Kidney (tissue), 13 donors: ENCODE measurements at regions not wholly inside any gene's neighbourhood (a gene's known extent, or its start where the extent isn't known, plus 50 kb on each side); places are given as distances from the start of the nearest gene placed in this dataset.
"Not testable (repeated sequence)": the region's sequence is repeated elsewhere in the genome, so short reads cannot be mapped to it uniquely, and the experiment has no call there.

Source experiments
- DNase-seq, 5 donors: peaks; one replicate each; pipeline ENCODE4 v3.0.0-alpha.2; 2013 to 2020
- FAIRE-seq: peaks from 2 replicates; lab custom pipeline; 2012; peaks lifted over from hg19 to GRCh38; lab: Jason Lieb, UNC
- H3K27ac ChIP-seq, 2 donors: one replicate each; pipeline ENCODE4 v1.7.0; 2013; ENCODE audit warnings: low read depth in 2 of 2, low read length in 2 of 2, inconsistent platforms in 1 of 2
- H3K27me3 ChIP-seq: one replicate; pipeline ENCODE4 v1.7.1; 2013; ENCODE audit warnings: low read length, inconsistent platforms; ENCODE audit not compliant: control insufficient read depth, insufficient read depth
- H3K36me3 ChIP-seq, 3 donors: one replicate each; pipeline versions ENCODE4 v1.7.0 to v1.7.1; 2013; ENCODE audit warnings: low read length in 3 of 3, control low read depth in 1 of 3, inconsistent platforms in 1 of 3; ENCODE audit not compliant: insufficient read depth in 3 of 3, control insufficient read depth in 2 of 3
- H3K4me1 ChIP-seq, 3 donors: one replicate each; pipeline versions ENCODE4 v1.7.0 to v1.7.1; 2013; ENCODE audit warnings: low read length in 3 of 3, inconsistent platforms in 1 of 3, low read depth in 1 of 3; ENCODE audit not compliant: control insufficient read depth in 2 of 3, insufficient read depth in 2 of 3
- H3K4me3 ChIP-seq, 3 donors: one replicate each; pipeline versions ENCODE4 v1.7.0 to v1.8.1; 2013; ENCODE audit warnings: low read length in 3 of 3, control low read depth in 1 of 3, inconsistent platforms in 1 of 3
- H3K9ac ChIP-seq, 3 donors: one replicate each; pipeline versions ENCODE4 v1.7.0 to v1.7.1; 2013; ENCODE audit warnings: low read length in 3 of 3, control low read depth in 1 of 3, inconsistent platforms in 1 of 3
- H3K9me3 ChIP-seq, 3 donors: one replicate each; pipeline versions ENCODE4 v1.7.0 to v1.7.1; 2013; ENCODE audit warnings: low read length in 3 of 3, control low read depth in 1 of 3, inconsistent platforms in 1 of 3; ENCODE audit not compliant: control insufficient read depth in 2 of 3, insufficient read depth in 1 of 3
- CTCF ChIP-seq: IDR thresholded peaks from 3 replicates; pipeline ENCODE4 v1.5.1; 2012; ENCODE audit warnings: mild to moderate bottlenecking, moderate library complexity, borderline replicate concordance; ENCODE audit not compliant: insufficient read depth; ENCODE audit errors: extremely low read depth
- intact Hi-C: fragments of 100-400 bp; cut with DNase I; formaldehyde crosslinking; loops from one replicate; pipeline ENCODE4 v1.11.1; 2022
- donor health status: control.
- donor health status: control.
- donor health status: control.
- donor health status: control.
- donor health status: control.
- donor health status: DM: yes; HTN: yes; CAD: no.
- donor health status: Normal renal cell carcinoma (clear cell type).

DNA sequence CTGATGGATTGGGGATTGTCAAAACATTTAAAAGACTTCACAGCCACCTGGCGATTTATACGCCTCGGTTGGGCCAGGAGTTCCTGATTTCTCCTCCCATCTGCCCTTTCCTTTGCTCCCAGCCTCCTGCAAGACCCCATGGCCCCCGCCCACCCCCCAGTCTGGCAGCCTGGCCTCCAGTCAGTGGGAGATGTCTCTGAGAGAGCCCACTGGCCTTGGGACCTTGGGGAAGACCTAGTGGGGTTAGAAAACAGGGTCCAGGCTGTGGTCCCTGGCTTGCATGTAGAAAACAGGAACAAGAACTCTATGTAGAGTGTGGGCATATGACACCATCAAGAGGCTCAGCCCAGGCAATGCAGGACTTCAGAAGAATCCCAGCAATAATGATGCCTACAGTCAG lies 209.4 kb upstream of the C16orf82 start:
- Histone ChIP-seq H3K36me3 (no peaks in the 10 kb centered on the region), H3K9me3 (peaks cover 0 to 11% (median 0%) of the 10 kb centered on the region in 3 donors), H3K4me1 (no peaks in the 10 kb centered on the region), H3K9ac (no peak overlapping the region), H3K4me3 (no peak overlapping the region), H3K27me3 (no peaks in the 10 kb centered on the region), H3K27ac (no peak overlapping the region)
- FAIRE-seq (no peak), DNase-seq (no peak)
- no peak for TF ChIP-seq CTCF
- intact Hi-C loops, result no loop called here

DNA sequence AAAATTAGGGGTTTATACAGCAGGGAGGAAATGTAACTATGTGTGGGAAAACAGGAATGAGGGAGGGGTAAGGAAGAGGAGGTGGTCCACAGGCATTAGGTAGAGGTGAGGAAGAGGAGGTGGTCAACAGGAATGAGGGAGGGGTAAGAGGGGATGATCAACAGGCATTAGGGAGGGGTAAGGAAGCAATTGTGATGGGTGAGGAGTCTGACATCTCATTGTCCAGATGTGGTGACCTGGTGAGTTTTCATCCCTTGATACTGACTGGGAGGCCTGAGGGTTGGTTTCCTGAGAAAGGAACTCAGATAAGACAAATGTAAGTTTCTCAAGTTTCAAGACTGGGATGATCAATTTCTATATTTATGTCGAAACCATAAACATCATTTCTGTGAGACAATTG lies 206.2 kb upstream of the C16orf82 start:
- no peak for DNase-seq
- intact Hi-C loops, result no loop called here
- Histone ChIP-seq H3K27ac (no peak overlapping the region), H3K36me3 (no peaks in the 10 kb centered on the region), H3K4me1 (no peaks in the 10 kb centered on the region), H3K9ac (no peak overlapping the region), H3K4me3 (no peak overlapping the region), H3K27me3 (no peaks in the 10 kb centered on the region), H3K9me3 (peaks cover 0 to 11% (median 0%) of the 10 kb centered on the region in 3 donors)
- TF ChIP-seq CTCF, result no peak
- no peak for FAIRE-seq

DNA sequence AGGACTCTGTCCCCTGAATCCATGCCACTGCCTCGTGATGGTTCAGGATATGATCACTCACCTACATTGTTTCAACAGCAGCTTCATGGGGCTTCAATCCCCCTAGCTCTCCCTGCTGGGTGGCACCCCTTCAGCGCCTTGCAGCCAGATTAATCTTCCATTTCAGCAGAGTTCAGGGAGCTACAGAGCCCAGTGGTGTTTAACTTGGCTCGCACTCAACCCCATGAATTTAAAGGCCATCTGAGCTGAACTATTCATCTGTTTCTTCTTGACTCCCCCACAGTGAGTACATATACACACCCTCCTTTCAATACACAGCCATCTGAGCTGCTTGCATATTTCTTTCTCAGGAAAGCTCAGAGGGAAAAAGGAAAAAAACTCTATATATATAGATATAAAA lies 202.8 kb upstream of the C16orf82 start:
- Histone ChIP-seq H3K36me3 (no peaks in the 10 kb centered on the region), H3K4me1 (no peaks in the 10 kb centered on the region), H3K4me3 (no peak overlapping the region), H3K9me3 (peaks cover 0 to 11% (median 0%) of the 10 kb centered on the region in 3 donors), H3K27ac (no peak overlapping the region), H3K9ac (no peak overlapping the region), H3K27me3 (no peaks in the 10 kb centered on the region)
- peak in 3 of 5 donors; percentile 18 to 73 (median 69) for DNase-seq
- FAIRE-seq, result no peak
- TF ChIP-seq CTCF, result no peak
- intact Hi-C loops, result no loop called here

DNA sequence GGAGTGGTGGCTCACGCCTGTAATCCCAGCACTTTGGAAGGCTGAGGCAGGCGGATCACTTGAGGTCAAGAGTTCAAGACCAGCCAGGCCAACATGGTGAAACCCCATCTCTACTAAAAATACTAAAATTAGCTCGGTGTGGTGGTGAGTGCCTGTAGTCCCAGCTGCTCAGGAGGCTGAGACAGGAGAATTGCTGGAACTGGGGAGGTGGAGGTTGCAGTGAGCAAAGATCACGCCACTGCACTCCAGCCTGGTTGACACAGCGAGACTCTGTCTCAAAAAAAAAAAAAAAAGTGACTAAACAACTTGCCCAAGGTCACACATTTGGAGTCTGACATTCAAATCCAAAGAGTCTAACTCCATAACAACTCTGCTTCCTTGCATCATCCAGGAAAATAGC lies 192.4 kb upstream of the C16orf82 start:
- H3K27me3 ChIP-seq, H3K4me1 ChIP-seq, H3K9ac ChIP-seq, DNase-seq, H3K27ac ChIP-seq, H3K9me3 ChIP-seq, H3K4me3 ChIP-seq, FAIRE-seq, H3K36me3 ChIP-seq, intact Hi-C loops: not testable (repeated sequence)
